ENCODE measurements at regions not wholly inside any gene's neighbourhood (a gene's known extent, or its start where the extent isn't known, plus 50 kb on each side); places are given as distances from the start of the nearest gene placed in this dataset.

- Histone ChIP-seq H3K27me3 (ENCODE audit: insufficient read depth) (no peaks in the 10 kb centered on the region), H3K4me3 (ENCODE audit: low read depth in 2 of 2, low read length in 1 of 2) (no peak overlapping the region), H3K79me2 (ENCODE audit: insufficient read depth) (no peaks in the 10 kb centered on the region), H3K9ac (no peak overlapping the region), H4K20me1 (ENCODE audit: insufficient read depth) (no peaks in the 10 kb centered on the region), H2AFZ (ENCODE audit: low read depth) (no peak overlapping the region; the same call in 1 of the 2 replicates), H3F3A (replicated peaks; ENCODE audit: insufficient read depth) (no peaks in the 10 kb centered on the region), H3K36me3 (replicated peaks in 1 of 2; ENCODE audit: control insufficient read depth in 1 of 2, insufficient read depth in 2 of 2, low read length in 1 of 2) (no peaks in the 10 kb centered on the region), H3K4me2 (no peak overlapping the region), H3K27ac (ENCODE audit: low read depth in 2 of 2, low read length in 1 of 2) (no peak overlapping the region), H3K4me1 (ENCODE audit: control insufficient read depth in 1 of 2, insufficient read depth in 2 of 2, low read depth in 1 of 2, low read length in 1 of 2) (no peaks in the 10 kb centered on the region), H3K9me2 (no peaks in the 10 kb centered on the region), H3K9me3 (no peaks in the 10 kb centered on the region)
- TF ChIP-seq YY1 (IDR thresholded peaks at IDR 0.05; ENCODE audit: low read depth) (no peak), USF1 (IDR thresholded peaks at IDR 0.05; ENCODE audit: borderline replicate concordance, low read depth) (no peak), TEAD4 (IDR thresholded peaks at IDR 0.05; ENCODE audit: borderline replicate concordance, insufficient read depth) (no peak), REST (IDR thresholded peaks at IDR 0.05; ENCODE audit: low read depth, low read length) (no peak), CTCF (IDR thresholded peaks at IDR 0.05) (no peak), PBX3 (IDR thresholded peaks at IDR 0.05) (no peak), ZBTB33 (IDR thresholded peaks at IDR 0.05; ENCODE audit: borderline replicate concordance, low read depth) (no peak), NFIC (IDR thresholded peaks at IDR 0.05; ENCODE audit: borderline replicate concordance) (no peak), RAD21 (IDR thresholded peaks at IDR 0.05; ENCODE audit: low read length) (no peak), TAF1 (IDR thresholded peaks at IDR 0.05; ENCODE audit: borderline replicate concordance, low read depth, low read length) (no peak), EP300 (IDR thresholded peaks at IDR 0.05; ENCODE audit: borderline replicate concordance in 1 of 2, low read depth in 1 of 2, low read length in 1 of 2) (no peak), SIN3A (IDR thresholded peaks at IDR 0.05; ENCODE audit: borderline replicate concordance, low read depth, low read length) (no peak)
- WGBS (ENCODE audit: low lambda C conversion rate) = 80% methylated on average over 1 of the region's 1 CpG
- CTCF ChIA-PET = interaction anchor here (0.9 to 1.2 kb wide), 3 partner anchors 12 to 443 kb away, joined by 3 to 4 read pairs (median 3); no protein-coding TSS in a partner anchor
- no peak for DNase-seq
- POLR2A ChIA-PET = no interaction called here
Observed at GRCh38 chr7:84379446-84379845, 184.9 kb upstream of the SEMA3A start.
